ENCODE measurements at regions not wholly inside any gene's neighbourhood (a gene's known extent, or its start where the extent isn't known, plus 50 kb on each side); places are given as distances from the start of the nearest gene placed in this dataset.
"Not testable (repeated sequence)": the region's sequence is repeated elsewhere in the genome, so short reads cannot be mapped to it uniquely, and the experiment has no call there.

DNA sequence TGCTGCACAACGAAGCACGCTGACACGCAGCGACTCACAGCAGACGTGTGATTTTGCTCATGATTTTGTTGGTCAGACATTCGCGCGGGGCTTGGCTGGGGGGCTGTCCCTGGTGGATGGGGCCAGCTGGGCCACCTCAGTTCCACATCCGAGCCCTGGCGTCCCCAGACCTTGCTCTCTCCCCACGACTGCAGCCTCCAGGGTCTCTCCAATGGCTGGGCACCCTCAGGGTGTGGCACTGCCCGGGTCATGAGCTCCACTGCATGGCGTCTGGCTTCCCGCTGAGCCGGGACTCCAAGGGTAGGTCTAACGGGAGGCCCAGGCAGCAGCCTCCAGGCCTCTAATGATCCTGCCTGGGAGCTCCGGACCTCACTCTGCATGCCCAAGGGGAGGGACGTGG lies 173.0 kb upstream of the AJAP1 start:
- H3K4me3 ChIP-seq (ENCODE audit: low read depth in 1 of 2, low read length in 2 of 2): no peak overlapping the region
- H3K36me3 ChIP-seq (ENCODE audit: control insufficient read depth in 1 of 2, insufficient read depth in 2 of 2, low read length in 2 of 2): no peaks in the 10 kb centered on the region
- no peaks in the 10 kb centered on the region for H3K27me3 ChIP-seq (ENCODE audit: low read depth, low read length)
- no peaks in the 10 kb centered on the region for H3K4me1 ChIP-seq (ENCODE audit: control insufficient read depth in 1 of 2, insufficient read depth in 2 of 2, low read length in 2 of 2)
- H3K27ac ChIP-seq (ENCODE audit: low read length): no peak overlapping the region
- H3K9me3 ChIP-seq (ENCODE audit: control insufficient read depth in 1 of 2, low read length in 2 of 2): peaks cover 8 to 14% of the 10 kb centered on the region in 2 donors

DNA sequence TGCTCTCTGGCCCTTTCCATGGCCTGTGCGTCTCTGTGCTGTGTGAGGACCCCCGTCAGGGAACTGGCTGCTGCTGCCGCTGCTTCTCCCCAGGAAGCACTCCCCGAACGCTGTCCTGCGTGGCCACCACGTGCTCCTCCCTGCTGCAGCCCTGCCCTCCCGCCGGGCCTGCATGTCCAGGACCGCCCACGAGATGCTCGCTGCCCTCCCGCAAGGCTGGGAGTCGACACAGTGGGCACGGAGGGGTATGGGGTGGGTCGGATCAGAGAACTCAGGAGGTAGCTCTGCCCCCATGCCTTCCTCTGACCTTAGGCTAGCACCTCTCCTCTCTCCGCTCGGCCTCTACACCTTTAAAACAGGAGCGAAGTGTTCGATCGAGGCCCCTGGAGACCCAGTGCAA lies 171.9 kb upstream of the AJAP1 start:
- H3K4me1 ChIP-seq (ENCODE audit: control insufficient read depth in 1 of 2, insufficient read depth in 2 of 2, low read length in 2 of 2): no peaks in the 10 kb centered on the region
- H3K27ac ChIP-seq (ENCODE audit: low read length): no peak overlapping the region
- no peak overlapping the region for H3K4me3 ChIP-seq (ENCODE audit: low read depth in 1 of 2, low read length in 2 of 2)
- H3K36me3 ChIP-seq (ENCODE audit: control insufficient read depth in 1 of 2, insufficient read depth in 2 of 2, low read length in 2 of 2): no peaks in the 10 kb centered on the region
- no peaks in the 10 kb centered on the region for H3K27me3 ChIP-seq (ENCODE audit: low read depth, low read length)
- H3K9me3 ChIP-seq (ENCODE audit: control insufficient read depth in 1 of 2, low read length in 2 of 2): peaks cover 0 to 3% of the 10 kb centered on the region in 2 donors

DNA sequence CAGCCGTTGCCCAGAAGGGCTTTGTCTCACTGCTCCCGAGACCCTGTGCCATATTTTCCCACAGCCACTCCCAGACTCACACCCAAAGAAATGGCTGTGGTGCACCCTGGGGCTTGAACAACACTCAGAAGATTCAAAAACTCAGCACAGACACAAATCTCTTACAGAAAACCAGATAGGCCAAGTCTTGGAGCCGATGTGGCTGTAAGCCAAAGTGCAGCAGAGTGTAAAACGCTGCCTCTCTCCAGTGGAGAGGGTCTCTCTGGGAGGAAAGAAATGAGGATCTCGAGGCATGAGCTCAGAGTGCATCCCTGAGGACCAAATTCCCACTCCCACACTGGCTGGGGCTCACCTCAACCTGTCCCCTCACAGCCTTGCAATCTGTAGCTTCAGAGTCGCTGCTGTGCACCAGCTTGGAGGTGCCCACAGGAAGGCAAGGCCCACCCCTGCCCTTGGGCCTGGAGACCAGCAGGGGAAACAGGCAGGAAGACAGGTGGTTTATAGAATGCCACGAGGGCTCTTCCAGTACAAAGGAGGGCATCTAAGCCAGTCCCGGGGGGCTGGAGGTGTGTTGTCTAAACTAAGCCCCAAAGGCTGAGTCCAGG lies 171.3 kb upstream of the AJAP1 start:
- H3K4me1 ChIP-seq (ENCODE audit: control insufficient read depth in 1 of 2, insufficient read depth in 2 of 2, low read length in 2 of 2): no peaks in the 10 kb centered on the region
- no peaks in the 10 kb centered on the region for H3K36me3 ChIP-seq (ENCODE audit: control insufficient read depth in 1 of 2, insufficient read depth in 2 of 2, low read length in 2 of 2)
- no peaks in the 10 kb centered on the region for H3K27me3 ChIP-seq (ENCODE audit: low read depth, low read length)
- H3K4me3 ChIP-seq (ENCODE audit: low read depth in 1 of 2, low read length in 2 of 2): no peak overlapping the region
- no peaks in the 10 kb centered on the region for H3K9me3 ChIP-seq (ENCODE audit: control insufficient read depth in 1 of 2, low read length in 2 of 2)
- no peak overlapping the region for H3K27ac ChIP-seq (ENCODE audit: low read length)

DNA sequence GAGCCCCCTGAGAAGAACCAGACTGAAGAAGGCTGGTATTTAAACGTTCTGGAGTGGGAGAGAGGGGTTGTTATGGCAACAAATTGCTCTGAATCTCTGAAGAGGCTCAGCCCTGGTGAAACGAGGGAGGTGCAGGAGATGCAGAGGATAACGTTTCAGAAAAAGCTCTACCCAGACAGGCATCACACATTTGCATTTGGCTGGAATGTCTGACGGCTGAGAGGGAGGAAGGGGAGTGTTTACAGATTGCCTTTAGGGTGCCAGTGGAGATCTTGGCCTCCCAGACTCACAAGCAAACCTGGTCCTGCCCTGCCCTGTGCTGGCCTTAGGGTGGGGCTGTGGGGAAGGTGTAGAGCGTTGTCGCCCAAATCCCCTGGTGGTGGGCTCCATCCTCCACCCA lies 169.0 kb upstream of the AJAP1 start:
- Histone ChIP-seq H3K27me3 (ENCODE audit: low read depth, low read length) (no peaks in the 10 kb centered on the region), H3K4me1 (ENCODE audit: control insufficient read depth in 1 of 2, insufficient read depth in 2 of 2, low read length in 2 of 2) (no peaks in the 10 kb centered on the region), H3K27ac (ENCODE audit: low read length) (no peak overlapping the region)

DNA sequence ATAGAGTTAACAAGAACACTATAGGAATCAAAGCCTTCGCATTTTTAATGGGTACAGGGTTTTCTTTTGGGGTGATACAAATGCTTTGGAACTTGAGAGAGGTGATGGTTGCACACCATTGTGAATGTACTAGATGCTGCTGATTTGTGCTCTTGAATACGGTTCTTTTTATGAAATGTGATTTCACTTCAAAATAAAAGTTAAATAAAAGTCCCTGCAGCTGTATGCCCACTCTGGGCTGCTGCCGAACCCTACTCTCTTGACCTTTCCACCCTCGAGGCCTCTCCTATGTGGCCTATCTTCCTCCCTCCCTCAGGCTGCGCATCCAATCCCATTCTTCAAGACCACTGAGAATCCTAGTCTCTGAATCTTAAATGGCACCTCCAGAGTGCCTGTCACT lies 168.5 kb upstream of the AJAP1 start:
- Histone ChIP-seq H3K4me1 (ENCODE audit: control insufficient read depth in 1 of 2, insufficient read depth in 2 of 2, low read length in 2 of 2) (no peaks in the 10 kb centered on the region), H3K27me3 (ENCODE audit: low read depth, low read length) (no peaks in the 10 kb centered on the region), H3K9me3 (ENCODE audit: control insufficient read depth in 1 of 2, low read length in 2 of 2) (no peaks in the 10 kb centered on the region), H3K36me3 (ENCODE audit: control insufficient read depth in 1 of 2, insufficient read depth in 2 of 2, low read length in 2 of 2) (no peaks in the 10 kb centered on the region), H3K4me3 (ENCODE audit: low read depth in 1 of 2, low read length in 2 of 2) (no peak overlapping the region), H3K27ac (ENCODE audit: low read length) (no peak overlapping the region)

More for the DNA sequence above, 169.0 kb upstream of the AJAP1 start:
- Histone ChIP-seq H3K4me3 (ENCODE audit: low read depth in 1 of 2, low read length in 2 of 2) (no peak overlapping the region), H3K36me3 (ENCODE audit: control insufficient read depth in 1 of 2, insufficient read depth in 2 of 2, low read length in 2 of 2) (no peaks in the 10 kb centered on the region), H3K9me3 (ENCODE audit: control insufficient read depth in 1 of 2, low read length in 2 of 2) (no peaks in the 10 kb centered on the region)

DNA sequence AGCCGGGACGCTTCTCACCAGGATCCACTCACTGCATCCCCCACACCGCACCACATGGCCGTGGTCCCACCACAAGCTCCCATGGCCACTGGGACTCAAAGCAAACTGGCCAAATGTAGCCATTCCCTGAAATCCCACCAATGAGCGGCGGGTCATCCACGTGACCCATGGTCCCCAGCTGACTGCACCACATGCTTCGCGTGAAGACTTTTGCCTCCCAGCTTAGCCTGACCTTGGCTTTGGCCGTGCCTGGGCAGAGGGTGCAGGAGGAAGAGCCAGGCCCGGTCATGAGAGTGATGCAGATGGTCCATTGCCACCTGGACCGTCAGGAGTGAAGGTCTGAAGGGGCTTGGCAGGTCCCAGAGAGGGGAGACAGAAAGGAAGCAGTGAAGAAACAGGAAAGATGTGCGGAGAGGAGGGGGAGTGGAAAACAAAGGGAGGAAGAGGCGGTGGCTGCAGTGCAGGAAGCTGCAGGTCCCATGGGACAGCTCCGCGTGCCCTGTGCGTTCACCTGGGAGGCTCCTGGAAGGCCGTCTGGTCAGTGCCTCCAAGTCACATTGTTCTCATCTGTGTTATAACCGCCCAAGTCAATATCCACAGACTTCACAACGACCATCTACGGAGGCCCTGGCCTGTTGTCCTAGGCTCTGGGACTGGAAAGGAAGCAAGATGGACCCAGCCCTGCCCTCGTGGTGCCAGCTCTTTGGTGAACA lies 167.8 kb upstream of the AJAP1 start:
- Histone ChIP-seq H3K27ac (ENCODE audit: low read length) (no peak overlapping the region), H3K27me3 (ENCODE audit: low read depth, low read length) (no peaks in the 10 kb centered on the region), H3K4me3 (ENCODE audit: low read depth in 1 of 2, low read length in 2 of 2) (no peak overlapping the region), H3K4me1 (ENCODE audit: control insufficient read depth in 1 of 2, insufficient read depth in 2 of 2, low read length in 2 of 2) (no peaks in the 10 kb centered on the region), H3K9me3 (ENCODE audit: control insufficient read depth in 1 of 2, low read length in 2 of 2) (peaks cover 0 to under 1% of the 10 kb centered on the region in 2 donors), H3K36me3 (ENCODE audit: control insufficient read depth in 1 of 2, insufficient read depth in 2 of 2, low read length in 2 of 2) (no peaks in the 10 kb centered on the region)

DNA sequence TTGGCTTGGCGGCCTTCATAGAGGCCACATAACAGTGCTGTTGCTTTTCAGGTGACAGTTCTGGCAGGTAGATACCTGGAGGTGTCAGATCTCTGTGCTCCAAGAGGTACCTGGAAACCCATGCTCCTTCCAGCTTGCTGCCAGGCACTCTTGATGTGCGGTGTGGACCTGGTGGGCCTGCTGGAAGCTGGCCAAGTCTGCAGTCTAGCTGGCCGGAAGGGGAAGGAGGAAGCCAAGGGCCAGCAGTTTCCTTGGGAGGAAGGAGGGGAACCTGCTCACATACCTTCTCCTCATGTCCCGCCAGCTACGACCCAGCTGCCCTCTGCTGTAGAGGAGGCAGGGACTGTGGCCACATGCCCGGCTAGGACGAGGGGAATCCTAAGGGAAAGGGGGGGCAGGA lies 166.4 kb upstream of the AJAP1 start:
- no peak overlapping the region for H3K4me3 ChIP-seq (ENCODE audit: low read depth in 1 of 2, low read length in 2 of 2)
- no peaks in the 10 kb centered on the region for H3K36me3 ChIP-seq (ENCODE audit: control insufficient read depth in 1 of 2, insufficient read depth in 2 of 2, low read length in 2 of 2)
- H3K9me3 ChIP-seq (ENCODE audit: control insufficient read depth in 1 of 2, low read length in 2 of 2): peaks cover 0 to 10% of the 10 kb centered on the region in 2 donors
- no peaks in the 10 kb centered on the region for H3K27me3 ChIP-seq (ENCODE audit: low read depth, low read length)
- H3K27ac ChIP-seq (ENCODE audit: low read length): no peak overlapping the region
- H3K4me1 ChIP-seq (ENCODE audit: control insufficient read depth in 1 of 2, insufficient read depth in 2 of 2, low read length in 2 of 2): no peaks in the 10 kb centered on the region

DNA sequence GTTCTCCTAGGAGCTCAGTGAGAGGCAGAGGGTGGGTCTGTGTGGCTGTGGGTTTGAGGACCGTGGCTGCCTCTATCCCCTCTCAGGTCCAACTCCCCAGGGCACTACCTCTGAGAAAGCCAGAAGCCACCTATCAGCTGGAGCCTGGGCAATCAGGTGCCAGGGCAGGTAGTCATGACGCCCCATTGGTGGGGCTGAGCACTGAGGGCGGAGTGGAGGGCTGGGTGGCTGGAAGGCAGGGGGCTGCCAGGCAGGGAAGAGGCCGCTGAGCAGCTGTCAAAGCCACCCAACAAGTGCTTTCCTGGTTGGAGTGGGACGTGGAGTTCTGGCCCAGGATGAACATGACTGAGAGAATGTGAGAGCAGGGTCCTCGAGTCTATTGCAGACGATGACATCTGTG lies 164.9 kb upstream of the AJAP1 start:
- H3K27me3 ChIP-seq (ENCODE audit: low read depth, low read length): no peaks in the 10 kb centered on the region
- peaks cover 0 to 10% of the 10 kb centered on the region in 2 donors for H3K9me3 ChIP-seq (ENCODE audit: control insufficient read depth in 1 of 2, low read length in 2 of 2)
- H3K36me3 ChIP-seq (ENCODE audit: control insufficient read depth in 1 of 2, insufficient read depth in 2 of 2, low read length in 2 of 2): no peaks in the 10 kb centered on the region
- no peak overlapping the region for H3K4me3 ChIP-seq (ENCODE audit: low read depth in 1 of 2, low read length in 2 of 2)
- H3K4me1 ChIP-seq (ENCODE audit: control insufficient read depth in 1 of 2, insufficient read depth in 2 of 2, low read length in 2 of 2): no peaks in the 10 kb centered on the region
- H3K27ac ChIP-seq (ENCODE audit: low read length): no peak overlapping the region

DNA sequence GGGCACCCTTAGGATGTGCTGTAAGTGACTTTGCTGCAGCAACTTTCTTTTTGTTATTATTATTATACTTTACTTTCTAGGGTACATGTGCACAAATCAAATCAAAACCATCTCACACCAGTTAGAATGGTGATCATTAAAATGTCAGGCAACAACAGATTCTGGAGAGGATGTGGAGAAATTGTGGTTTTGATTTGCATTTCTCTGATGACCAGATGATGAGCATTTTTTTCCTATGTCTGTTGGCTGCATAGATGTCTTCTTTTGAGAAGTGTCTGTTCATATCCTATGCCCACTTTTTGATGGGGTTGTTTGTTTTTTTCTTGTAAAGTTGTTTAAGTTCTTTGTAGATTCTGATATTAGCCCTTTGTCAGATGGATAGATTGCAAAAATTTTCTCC lies 164.4 kb upstream of the AJAP1 start:
- peaks cover 0 to 10% of the 10 kb centered on the region in 2 donors for H3K9me3 ChIP-seq (ENCODE audit: control insufficient read depth in 1 of 2, low read length in 2 of 2)
- not testable (repeated sequence) for H3K36me3 ChIP-seq (ENCODE audit: control insufficient read depth in 1 of 2, insufficient read depth in 2 of 2, low read length in 2 of 2)

DNA sequence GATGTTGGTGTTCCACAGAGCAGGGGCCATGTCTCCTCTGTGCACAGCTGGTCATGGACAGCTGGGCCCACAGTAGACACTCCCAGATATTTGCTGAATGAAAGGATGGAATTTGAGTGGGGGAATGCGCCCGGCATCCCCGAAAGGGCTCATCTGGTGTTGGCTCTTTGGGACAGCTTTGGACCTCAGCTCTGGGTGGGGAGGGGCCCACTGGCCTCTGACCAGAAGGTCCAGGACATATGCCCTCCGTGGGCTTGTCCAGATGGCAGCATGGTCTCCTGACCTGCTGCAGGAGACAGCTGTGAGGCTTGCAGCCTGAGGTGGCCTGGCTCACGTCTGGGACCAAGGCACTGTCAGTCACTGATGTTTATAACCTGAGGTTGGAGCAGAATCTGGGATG lies 160.4 kb upstream of the AJAP1 start:
- no peaks in the 10 kb centered on the region for H3K27me3 ChIP-seq (ENCODE audit: low read depth, low read length)
- no peak overlapping the region for H3K4me3 ChIP-seq (ENCODE audit: low read depth in 1 of 2, low read length in 2 of 2)
- no peaks in the 10 kb centered on the region for H3K36me3 ChIP-seq (ENCODE audit: control insufficient read depth in 1 of 2, insufficient read depth in 2 of 2, low read length in 2 of 2)
- H3K27ac ChIP-seq (ENCODE audit: low read length): no peak overlapping the region
- H3K9me3 ChIP-seq (ENCODE audit: control insufficient read depth in 1 of 2, low read length in 2 of 2): peaks cover 0 to 10% of the 10 kb centered on the region in 2 donors
- no peaks in the 10 kb centered on the region for H3K4me1 ChIP-seq (ENCODE audit: control insufficient read depth in 1 of 2, insufficient read depth in 2 of 2, low read length in 2 of 2)

More for the DNA sequence above, 164.4 kb upstream of the AJAP1 start:
- not testable (repeated sequence) for H3K4me1 ChIP-seq (ENCODE audit: control insufficient read depth in 1 of 2, insufficient read depth in 2 of 2, low read length in 2 of 2); H3K27ac ChIP-seq (ENCODE audit: low read length); H3K4me3 ChIP-seq (ENCODE audit: low read depth in 1 of 2, low read length in 2 of 2); H3K27me3 ChIP-seq (ENCODE audit: low read depth, low read length)

DNA sequence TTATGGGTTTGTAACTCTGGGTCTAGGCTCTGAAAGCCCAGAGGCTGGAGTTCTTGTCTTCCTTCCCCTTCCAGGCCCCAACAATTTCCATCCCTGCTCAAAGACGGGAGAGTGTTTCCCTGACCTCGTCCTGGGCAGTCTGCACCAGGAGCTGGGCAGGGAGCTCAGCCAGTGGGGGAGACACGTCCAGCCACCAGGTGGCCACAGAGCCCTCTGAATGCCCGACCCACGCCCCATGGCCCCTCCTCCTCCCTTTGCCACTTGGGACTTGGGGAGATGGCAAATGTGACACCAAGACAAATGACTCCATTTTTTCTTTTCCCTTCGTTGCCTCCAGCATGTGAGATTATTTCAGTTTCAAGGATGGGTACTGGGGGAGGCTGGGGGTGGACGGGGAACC lies 159.9 kb upstream of the AJAP1 start:
- H3K27me3 ChIP-seq (ENCODE audit: low read depth, low read length): no peaks in the 10 kb centered on the region
- H3K27ac ChIP-seq (ENCODE audit: low read length): no peak overlapping the region
- no peak overlapping the region for H3K4me3 ChIP-seq (ENCODE audit: low read depth in 1 of 2, low read length in 2 of 2)
- no peaks in the 10 kb centered on the region for H3K4me1 ChIP-seq (ENCODE audit: control insufficient read depth in 1 of 2, insufficient read depth in 2 of 2, low read length in 2 of 2)
- H3K36me3 ChIP-seq (ENCODE audit: control insufficient read depth in 1 of 2, insufficient read depth in 2 of 2, low read length in 2 of 2): no peaks in the 10 kb centered on the region
- peaks cover 0 to 10% of the 10 kb centered on the region in 2 donors for H3K9me3 ChIP-seq (ENCODE audit: control insufficient read depth in 1 of 2, low read length in 2 of 2)

DNA sequence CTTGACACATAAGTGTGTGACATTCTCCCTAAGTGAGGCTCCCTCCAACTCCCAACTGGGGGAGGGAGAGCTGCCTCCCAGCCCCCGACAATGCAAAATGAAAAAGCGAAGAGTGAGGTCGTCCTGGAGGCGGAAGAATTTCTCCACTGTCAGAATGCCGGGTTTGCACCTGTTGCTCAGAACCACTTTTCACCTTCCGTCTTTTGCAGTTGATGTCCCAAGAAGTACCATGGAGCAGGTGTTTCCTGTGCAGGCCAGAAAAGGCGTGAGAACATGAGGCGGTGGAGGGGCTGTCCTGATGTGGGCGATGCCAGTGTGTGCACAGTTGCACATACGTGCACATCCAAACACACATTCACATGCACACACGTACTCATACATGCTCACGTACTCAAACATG lies 158.6 kb upstream of the AJAP1 start:
- Histone ChIP-seq H3K9me3 (ENCODE audit: control insufficient read depth in 1 of 2, low read length in 2 of 2) (peaks cover 0 to 10% of the 10 kb centered on the region in 2 donors), H3K4me3 (ENCODE audit: low read depth in 1 of 2, low read length in 2 of 2) (no peak overlapping the region), H3K27ac (ENCODE audit: low read length) (no peak overlapping the region), H3K27me3 (ENCODE audit: low read depth, low read length) (no peaks in the 10 kb centered on the region), H3K36me3 (ENCODE audit: control insufficient read depth in 1 of 2, insufficient read depth in 2 of 2, low read length in 2 of 2) (no peaks in the 10 kb centered on the region), H3K4me1 (ENCODE audit: control insufficient read depth in 1 of 2, insufficient read depth in 2 of 2, low read length in 2 of 2) (no peaks in the 10 kb centered on the region)

Measured in muscle layer of duodenum (tissue), 2 donors.